Tibial nerve (tissue), 4 donors: ENCODE measurements at regions not wholly inside any gene's neighbourhood (a gene's known extent, or its start where the extent isn't known, plus 50 kb on each side); places are given as distances from the start of the nearest gene placed in this dataset.

ENCODE experiments used
- DNase-seq, 2 donors: peaks; one replicate each; pipeline ENCODE4 v3.0.0-alpha.2; 2019; ENCODE audit warnings: low spot score in 2 of 2
- H3K27ac ChIP-seq, 4 donors: fragments of 200-600 bp; sonication (generic) in 3 of 4; one replicate each; pipeline ENCODE4 v1.5.1; 2017 to 2019; ENCODE audit warnings: mild to moderate bottlenecking in 1 of 4
- H3K27me3 ChIP-seq, 2 donors: fragments of 200-600 bp; sonication (generic) in 1 of 2; one replicate each; pipeline versions ENCODE4 v1.5.1 to v1.6.0; 2017 to 2019
- H3K36me3 ChIP-seq, 3 donors: fragments of 200-600 bp; sonication (generic); one replicate each; pipeline ENCODE4 v1.5.1; 2018 to 2019
- H3K4me1 ChIP-seq, 4 donors: fragments of 200-600 bp; sonication (generic) in 3 of 4; one replicate each; pipeline ENCODE4 v1.5.1; 2017 to 2019
- H3K4me3 ChIP-seq, 4 donors: fragments of 200-600 bp; sonication (generic) in 3 of 4; one replicate each; pipeline ENCODE4 v1.5.1; 2017 to 2019; ENCODE audit warnings: mild to moderate bottlenecking in 1 of 4, moderate library complexity in 1 of 4
- H3K9me3 ChIP-seq, 4 donors: fragments of 200-600 bp; sonication (generic) in 3 of 4; one replicate each; pipeline ENCODE4 v1.5.1; 2017 to 2019
- CTCF ChIP-seq, 5 experiments: fragments of 200-600 bp in 3 of 5; fragments of 450-650 bp in 2 of 5; sonication (generic) in 3 of 5; IDR thresholded peaks; one replicate each; pipeline ENCODE4 v1.5.1; 2016 to 2019; ENCODE audit warnings: antibody characterized with exemption in 5 of 5, mild to moderate bottlenecking in 3 of 5, moderate library complexity in 2 of 5
- EP300 ChIP-seq, 2 donors: sonication (generic); formaldehyde crosslinking; IDR thresholded peaks; one replicate each; pipeline ENCODE4 v1.6.1; 2017; ENCODE audit warnings: antibody characterized with exemption in 2 of 2, mild to moderate bottlenecking in 1 of 2
- POLR2A ChIP-seq, 2 donors: fragments of 450-650 bp; IDR thresholded peaks; one replicate each; pipeline ENCODE4 v1.6.1; 2017; ENCODE audit warnings: antibody characterized with exemption in 2 of 2, mild to moderate bottlenecking in 2 of 2, moderate library complexity in 2 of 2
- WGBS, 2 donors: methylation state at CpG; one replicate each; pipeline ENCODE4 v1.1.5; 2018; 5-methylcytosine and 5-hydroxymethylcytosine counted together

DNA sequence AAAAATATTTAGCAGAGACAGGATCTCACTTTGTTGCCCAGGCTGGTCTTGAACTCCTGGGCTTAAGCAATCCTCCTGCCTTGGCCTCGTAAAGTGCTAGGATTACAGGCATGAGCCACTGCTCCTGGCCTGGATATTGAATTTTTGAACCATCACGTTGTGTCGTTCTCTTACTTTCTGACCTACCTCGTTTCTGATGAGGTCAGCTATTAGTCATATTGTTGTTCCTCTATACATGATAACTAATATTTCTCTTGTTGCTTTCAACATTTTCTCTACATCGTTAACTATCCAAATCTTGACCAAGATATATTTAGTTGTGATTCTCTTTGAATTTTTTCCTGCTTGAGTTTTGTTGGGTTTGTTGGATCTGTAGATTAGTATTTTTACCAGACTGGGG lies 541.3 kb upstream of the SOX11 start:
- no peak overlapping the region for H3K27ac ChIP-seq
- 87 to 93% methylated on average over 5 of the region's 5 CpGs for WGBS, 2 donors
- no peak overlapping the region for H3K4me3 ChIP-seq
- H3K4me1 ChIP-seq, result no peaks in the 10 kb centered on the region
- no peaks in the 10 kb centered on the region for H3K36me3 ChIP-seq
- H3K9me3 ChIP-seq, result peaks cover 0 to 3% (median 0%) of the 10 kb centered on the region in 4 donors
- H3K27me3 ChIP-seq, result no peaks in the 10 kb centered on the region
- TF ChIP-seq CTCF (IDR thresholded peaks at IDR 0.05), result no peak
- no peak for TF ChIP-seq POLR2A (IDR thresholded peaks at IDR 0.05)
- no peak for TF ChIP-seq EP300 (IDR thresholded peaks at IDR 0.05)
- no peak for DNase-seq

DNA sequence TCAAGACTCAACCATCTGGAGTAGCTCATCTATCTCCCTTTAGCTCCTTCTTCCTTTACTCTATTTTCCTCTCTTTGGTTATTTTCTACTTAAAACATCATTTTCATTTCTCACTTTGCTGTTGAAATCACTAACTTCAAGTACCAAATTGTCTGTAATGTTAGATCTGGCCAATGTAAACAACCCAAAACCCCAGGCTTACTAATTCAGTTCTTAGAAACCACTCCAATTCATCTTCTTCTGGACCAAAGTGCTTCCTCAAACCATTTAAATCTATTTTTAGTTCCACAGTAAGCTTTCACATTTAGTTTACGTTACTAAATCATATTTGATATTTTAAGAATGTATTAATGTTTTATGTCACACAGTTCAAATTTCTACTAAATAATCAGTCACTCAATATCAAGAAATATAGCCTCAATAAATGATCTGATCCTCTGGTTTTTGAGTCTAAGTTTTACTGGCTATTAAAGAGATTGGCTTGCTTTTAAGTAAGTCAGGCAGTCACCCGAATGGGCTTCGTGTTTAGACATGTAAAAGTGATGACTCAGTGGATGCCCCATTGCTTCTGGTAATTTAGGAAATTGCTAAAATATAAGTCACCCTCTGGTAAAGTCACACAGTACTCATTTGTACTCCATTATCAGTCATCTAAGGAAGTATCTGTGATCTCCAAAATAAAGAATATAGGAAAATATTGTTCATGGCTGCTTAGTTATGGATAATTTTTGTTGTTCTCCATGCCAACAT lies 527.2 kb upstream of the SOX11 start:
- Histone ChIP-seq H3K4me1 (no peaks in the 10 kb centered on the region), H3K27me3 (no peaks in the 10 kb centered on the region), H3K36me3 (no peaks in the 10 kb centered on the region), H3K27ac (no peak overlapping the region), H3K9me3 (peaks cover 0 to 9% (median 0%) of the 10 kb centered on the region in 4 donors), H3K4me3 (no peak overlapping the region)
- DNase-seq, result no peak
- TF ChIP-seq CTCF (IDR thresholded peaks at IDR 0.05), result no peak
- no peak for TF ChIP-seq POLR2A (IDR thresholded peaks at IDR 0.05)
- no peak for TF ChIP-seq EP300 (IDR thresholded peaks at IDR 0.05)
- 38 to 42% methylated on average over 3 of the region's 3 CpGs for WGBS, 2 donors

DNA sequence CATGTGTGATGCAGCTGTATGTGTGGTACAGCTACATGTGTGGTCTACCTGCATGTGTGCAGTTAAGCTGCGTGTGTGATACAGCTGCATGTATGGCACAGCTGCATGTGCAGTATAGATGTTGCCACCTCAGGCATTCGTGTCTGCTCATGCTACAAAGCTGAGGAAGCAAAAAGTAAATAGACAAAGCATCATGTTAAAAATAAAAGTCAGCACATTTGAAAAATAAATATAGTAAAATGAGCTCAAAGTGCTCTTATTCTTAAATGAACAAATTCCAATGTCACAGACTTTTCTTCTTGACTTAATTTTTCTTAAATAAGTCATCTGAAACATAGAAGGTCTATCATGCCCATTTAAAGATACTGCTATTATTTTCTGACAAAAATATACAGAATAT lies 519.3 kb upstream of the SOX11 start:
- WGBS, 2 donors, result 74 to 85% methylated on average over 2 of the region's 2 CpGs
- no peak for TF ChIP-seq POLR2A (IDR thresholded peaks at IDR 0.05)
- no peak for TF ChIP-seq EP300 (IDR thresholded peaks at IDR 0.05)
- no peak for TF ChIP-seq CTCF (IDR thresholded peaks at IDR 0.05)

DNA sequence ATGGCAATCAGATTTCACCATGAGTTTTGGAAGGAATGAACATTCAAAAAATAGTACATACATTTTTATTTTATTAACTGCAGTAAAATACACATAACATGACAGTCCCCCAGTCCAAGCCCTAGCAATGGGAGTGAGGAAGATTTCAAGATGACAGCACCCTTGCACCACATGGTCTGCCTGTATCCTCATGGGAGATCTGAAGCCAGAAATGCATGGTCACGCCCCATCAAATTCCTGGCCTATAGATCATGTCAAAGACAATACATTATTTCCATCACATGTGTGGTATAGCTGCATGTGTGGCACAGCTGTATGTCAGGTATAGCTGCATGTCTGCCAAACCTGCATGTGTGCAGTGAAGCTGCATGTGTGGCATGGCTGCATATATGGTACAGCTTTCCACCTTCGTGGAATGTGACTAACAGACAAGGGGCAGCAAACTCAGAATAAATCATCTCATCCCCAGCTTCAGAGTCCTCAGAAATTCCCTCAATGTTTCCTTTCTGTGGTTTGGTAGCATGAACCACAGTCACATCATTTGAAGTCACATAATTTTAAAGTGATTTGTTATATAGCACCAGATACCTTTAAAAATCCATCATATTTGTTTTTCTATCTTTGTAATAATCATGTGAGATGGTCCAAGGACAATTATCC lies 518.2 kb upstream of the SOX11 start:
- Histone ChIP-seq H3K27ac (no peak overlapping the region), H3K9me3 (no peaks in the 10 kb centered on the region), H3K4me3 (no peak overlapping the region), H3K4me1 (no peaks in the 10 kb centered on the region), H3K27me3 (no peaks in the 10 kb centered on the region), H3K36me3 (no peaks in the 10 kb centered on the region)
- no peak for DNase-seq
- 81 to 97% methylated on average over 2 of the region's 2 CpGs for WGBS, 2 donors
- TF ChIP-seq POLR2A (IDR thresholded peaks at IDR 0.05), result no peak
- no peak for TF ChIP-seq EP300 (IDR thresholded peaks at IDR 0.05)
- TF ChIP-seq CTCF (IDR thresholded peaks at IDR 0.05), result no peak

More for the DNA sequence above, 519.3 kb upstream of the SOX11 start:
- H3K36me3 ChIP-seq, result no peaks in the 10 kb centered on the region
- DNase-seq, result no peak
- no peaks in the 10 kb centered on the region for H3K4me1 ChIP-seq
- no peaks in the 10 kb centered on the region for H3K27me3 ChIP-seq
- H3K4me3 ChIP-seq, result no peak overlapping the region
- H3K27ac ChIP-seq, result no peak overlapping the region
- no peaks in the 10 kb centered on the region for H3K9me3 ChIP-seq

- TF ChIP-seq CTCF (IDR thresholded peaks at IDR 0.05) (no peak), POLR2A (IDR thresholded peaks at IDR 0.05) (no peak), EP300 (IDR thresholded peaks at IDR 0.05) (no peak)
- Histone ChIP-seq H3K9me3 (peaks cover 0 to under 1% (median 0%) of the 10 kb centered on the region in 4 donors), H3K36me3 (no peaks in the 10 kb centered on the region), H3K4me3 (no peak overlapping the region), H3K4me1 (no peaks in the 10 kb centered on the region), H3K27me3 (no peaks in the 10 kb centered on the region), H3K27ac (no peak overlapping the region)
- DNase-seq, result no peak
These were observed 517.0 kb upstream of the SOX11 start for GRCh38 chr2:5175231-5175630.
